Activated CD8-positive, alpha-beta memory T cell treated with anti-CD3 and anti-CD28 coated beads, Interleukin-2, amount 50 U/mL, for 1 hour (primary cell): ENCODE measurements at regions not wholly inside any gene's neighbourhood (a gene's known extent, or its start where the extent isn't known, plus 50 kb on each side); places are given as distances from the start of the nearest gene placed in this dataset.

ENCODE experiments used
- DNase-seq: peaks from one replicate; pipeline ENCODE4 v3.0.0-alpha.2; 2020; ENCODE audit errors: extremely low read depth

- DNase-seq: no peak
Observed at GRCh38 chr10:46227936-46228562, 58.7 kb upstream of the ANTXRL start.

GRCh38 chr10:46228563-46229071 lies 58.2 kb upstream of the ANTXRL start:
- peak; percentile 22 for DNase-seq

GRCh38 chr10:46229144-46229563 lies 57.6 kb upstream of the ANTXRL start:
- no peak for DNase-seq

- no peak for DNase-seq
Observed at GRCh38 chr10:46230615-46231014, 56.2 kb upstream of the ANTXRL start.

- DNase-seq: no peak
Observed at GRCh38 chr10:46231087-46231486, 55.7 kb upstream of the ANTXRL start.

- DNase-seq: no peak
Observed at GRCh38 chr10:46232084-46232483, 54.7 kb upstream of the ANTXRL start.

GRCh38 chr10:46232666-46233065 lies 54.1 kb upstream of the ANTXRL start:
- DNase-seq: no peak

- no peak for DNase-seq
Observed at GRCh38 chr10:46233181-46233580, 53.6 kb upstream of the ANTXRL start.

- DNase-seq: no peak
Observed at GRCh38 chr10:46234026-46234425, 52.8 kb upstream of the ANTXRL start.

- no peak for DNase-seq
Observed at GRCh38 chr10:46234431-46235060, 52.3 kb upstream of the ANTXRL start.

- DNase-seq: no peak
Observed at GRCh38 chr10:46235705-46236545, 50.9 kb upstream of the ANTXRL start.

GRCh38 chr10:46236546-46236887 lies 50.3 kb upstream of the ANTXRL start:
- DNase-seq: no peak

- no peak for DNase-seq
Observed at GRCh38 chr10:46236941-46237681, 49.7 kb upstream of the ANTXRL start.
